HG03442 (cell line): ENCODE measurements at regions not wholly inside any gene's neighbourhood (a gene's known extent, or its start where the extent isn't known, plus 50 kb on each side); places are given as distances from the start of the nearest gene placed in this dataset.
"Not testable (repeated sequence)": the region's sequence is repeated elsewhere in the genome, so short reads cannot be mapped to it uniquely, and the experiment has no call there.

ENCODE experiments used
- ATAC-seq: cut with Tn5 transposase; IDR thresholded peaks from one replicate; pipeline ENCODE4 v1.9.1; 2021; ENCODE audit warnings: mild to moderate bottlenecking, moderate library complexity; ENCODE audit not compliant: unreplicated experiment

GRCh38 chr22:47356511-47357011 lies 594.1 kb downstream of the TBC1D22A start:
- ATAC-seq: no peak

- ATAC-seq: no peak
These were observed 593.5 kb downstream of the TBC1D22A start for GRCh38 chr22:47355776-47356510.

GRCh38 chr22:47355388-47355725 lies 592.9 kb downstream of the TBC1D22A start:
- no peak for ATAC-seq

- ATAC-seq: no peak
These were observed 592.4 kb downstream of the TBC1D22A start for GRCh38 chr22:47354668-47355387.

GRCh38 chr22:47352920-47353700 lies 590.7 kb downstream of the TBC1D22A start:
- ATAC-seq: no peak

GRCh38 chr22:47351836-47352579 lies 589.6 kb downstream of the TBC1D22A start:
- ATAC-seq: no peak

DNA sequence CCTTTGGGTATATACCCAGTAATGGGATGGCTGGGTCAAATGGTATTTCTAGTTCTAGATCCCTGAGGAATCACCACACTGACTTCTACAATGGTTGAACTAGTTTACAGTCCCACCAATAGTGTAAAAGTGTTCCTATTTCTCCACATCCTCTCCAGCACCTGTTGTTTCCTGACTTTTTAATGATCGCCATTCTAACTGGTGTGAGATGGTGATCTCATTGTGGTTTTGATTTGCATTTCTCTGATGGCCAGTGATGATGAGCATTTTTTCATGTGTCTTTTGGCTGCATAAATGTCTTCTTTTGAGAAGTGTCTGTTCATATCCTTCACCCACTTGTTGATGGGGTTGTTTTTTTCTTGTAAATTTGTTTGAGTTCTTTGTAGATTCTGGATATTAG lies 583.8 kb downstream of the TBC1D22A start:
- not testable (repeated sequence) for ATAC-seq

GRCh38 chr22:47345025-47345424 lies 582.6 kb downstream of the TBC1D22A start:
- no peak for ATAC-seq

DNA sequence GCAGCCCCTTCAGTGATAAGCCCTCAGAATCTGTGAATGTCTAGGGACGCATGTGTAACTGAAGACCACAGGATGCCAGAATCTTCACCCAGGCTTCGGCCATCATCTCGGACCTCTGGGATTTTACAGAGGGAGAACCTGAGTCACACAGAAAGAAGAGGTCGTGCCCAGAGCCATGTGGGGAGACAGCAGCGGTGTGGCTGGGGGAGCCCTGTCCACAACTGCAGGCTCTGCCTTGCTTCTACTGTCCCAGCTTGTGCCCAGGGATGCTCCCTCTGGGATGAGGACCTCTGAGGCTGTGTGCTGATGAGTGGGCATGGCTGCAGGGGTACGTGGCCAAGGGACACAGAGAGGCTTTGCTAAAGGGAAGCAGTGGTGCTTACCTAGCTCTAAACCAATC lies 582.0 kb downstream of the TBC1D22A start:
- no peak for ATAC-seq

DNA sequence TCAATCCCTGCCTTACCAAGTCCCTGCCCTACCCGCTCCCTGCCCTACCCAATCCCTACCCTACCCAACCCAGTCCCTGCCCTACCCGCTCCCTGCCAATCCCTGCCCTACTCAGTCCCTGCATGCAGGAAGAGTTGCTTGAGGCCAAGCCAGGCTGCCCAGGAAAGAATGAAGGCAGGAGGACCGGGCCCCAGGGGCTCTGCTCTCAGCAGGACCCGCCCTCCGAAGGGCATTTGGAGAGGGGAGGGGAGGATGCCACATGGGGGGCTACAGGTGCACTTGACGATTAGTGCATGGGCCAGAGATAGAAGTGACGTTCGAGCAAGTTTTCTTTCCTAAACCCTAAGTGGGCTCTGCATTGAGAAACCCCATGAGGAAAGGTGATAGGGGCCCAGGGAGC lies 581.2 kb downstream of the TBC1D22A start:
- no peak for ATAC-seq

DNA sequence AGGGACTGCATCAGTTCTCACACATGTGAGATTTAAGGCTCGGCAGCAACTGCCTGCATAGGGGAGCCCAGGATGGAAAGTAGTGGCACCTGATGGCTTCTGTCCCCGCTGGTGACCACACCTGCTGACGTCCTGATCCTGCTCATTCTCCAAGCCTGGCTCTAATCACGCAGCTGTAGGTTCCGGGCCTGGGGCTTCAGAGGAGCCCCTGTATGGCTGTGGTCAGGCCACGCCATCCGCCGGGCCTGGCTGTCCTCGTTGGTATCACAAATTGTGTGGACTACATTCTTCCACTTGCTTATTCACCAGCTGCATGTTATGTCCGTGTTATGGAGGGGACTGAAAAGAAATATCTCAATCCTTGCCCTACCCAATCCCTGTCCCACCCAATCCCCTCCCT lies 580.0 kb downstream of the TBC1D22A start:
- ATAC-seq: no peak

DNA sequence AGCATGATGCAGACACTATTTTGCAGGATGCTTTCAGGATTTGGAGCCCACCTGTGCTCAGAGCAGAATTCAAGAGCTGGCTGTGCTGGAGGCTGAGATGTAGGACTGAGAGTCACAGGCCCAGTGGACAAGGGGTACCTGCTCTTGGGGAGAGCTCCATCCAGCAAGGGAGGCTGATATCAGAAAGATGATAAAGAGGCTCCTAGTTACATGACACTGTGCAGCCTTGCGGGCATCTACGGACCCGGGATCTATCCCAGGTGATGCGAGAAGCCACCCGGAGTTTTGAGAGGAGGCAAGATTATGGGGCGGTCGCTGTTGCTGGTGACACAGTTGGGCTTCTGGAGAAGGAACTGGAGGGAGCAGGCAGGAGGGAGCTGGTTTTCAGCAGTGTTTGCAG lies 579.0 kb downstream of the TBC1D22A start:
- no peak for ATAC-seq

DNA sequence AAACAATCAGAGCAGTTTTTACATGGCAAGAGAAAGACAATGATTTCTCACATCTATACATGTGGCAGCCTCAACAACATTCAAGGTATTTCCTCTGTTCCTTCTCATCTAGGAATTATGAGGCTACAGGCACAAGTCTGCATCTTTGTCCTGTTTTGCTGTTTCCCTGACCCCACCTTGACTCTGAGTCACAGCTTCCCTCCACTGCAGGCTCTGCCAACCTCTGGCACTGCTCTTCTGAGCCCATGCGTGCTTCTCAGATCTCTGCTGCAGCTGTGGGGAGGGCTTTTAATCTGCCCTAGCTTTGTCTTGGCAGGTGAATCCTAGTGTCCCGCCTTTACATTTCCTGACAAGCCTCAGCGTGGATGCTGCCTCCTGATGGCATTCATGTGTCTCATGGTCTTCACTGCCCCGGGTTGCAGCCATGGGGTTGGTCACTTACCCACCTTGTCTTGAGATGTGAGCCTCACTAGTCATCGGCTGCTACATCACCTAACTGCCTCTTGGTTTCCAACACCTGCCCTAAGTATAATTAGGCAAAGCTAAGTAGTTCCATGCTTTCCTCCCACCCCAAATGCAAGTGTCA lies 578.5 kb downstream of the TBC1D22A start:
- no peak for ATAC-seq

DNA sequence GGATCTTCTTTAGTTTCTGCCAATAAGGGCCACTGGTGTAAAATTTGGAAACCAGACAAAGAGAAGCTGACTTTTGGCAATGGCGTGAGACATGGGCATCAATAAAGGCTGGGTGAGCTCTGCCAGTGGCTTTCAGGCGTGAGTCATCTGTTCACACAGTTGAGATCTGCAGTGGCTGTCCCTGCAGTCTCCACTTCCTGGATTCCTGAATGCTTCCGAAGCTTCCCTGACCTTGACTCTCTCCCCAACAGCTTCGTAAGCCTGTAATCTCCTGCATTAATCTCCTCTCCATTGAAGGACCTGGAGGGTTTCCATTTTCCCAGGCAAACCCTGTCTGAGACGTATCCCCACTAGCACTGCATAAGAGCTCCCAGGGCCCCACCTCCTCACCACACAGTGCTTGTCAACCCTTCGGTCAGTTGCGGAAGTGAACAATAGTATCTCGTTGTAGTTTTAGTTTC lies 574.7 kb downstream of the TBC1D22A start:
- no peak for ATAC-seq

- ATAC-seq: no peak
These were observed 573.5 kb downstream of the TBC1D22A start for GRCh38 chr22:47335958-47336357.

DNA sequence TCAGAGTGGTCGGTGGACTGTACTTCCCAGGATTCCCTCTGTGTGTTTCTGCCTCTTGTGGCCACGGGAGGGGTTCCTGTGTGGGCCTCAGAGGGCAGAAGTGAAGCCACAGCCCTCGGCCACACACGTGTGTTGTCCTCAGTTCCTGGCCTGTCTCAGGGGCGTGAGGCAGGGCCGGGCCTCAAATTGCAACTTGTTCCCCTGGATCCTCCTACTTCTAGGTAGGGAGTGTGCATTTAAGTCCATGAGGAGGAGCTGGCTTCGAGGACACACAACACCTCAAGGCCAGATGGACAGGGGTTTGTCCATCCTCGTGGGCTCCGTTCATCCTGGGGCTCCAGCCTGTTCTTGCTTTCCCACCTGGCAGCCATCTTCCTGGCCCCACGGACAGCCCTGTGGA lies 573.0 kb downstream of the TBC1D22A start:
- ATAC-seq: no peak

DNA sequence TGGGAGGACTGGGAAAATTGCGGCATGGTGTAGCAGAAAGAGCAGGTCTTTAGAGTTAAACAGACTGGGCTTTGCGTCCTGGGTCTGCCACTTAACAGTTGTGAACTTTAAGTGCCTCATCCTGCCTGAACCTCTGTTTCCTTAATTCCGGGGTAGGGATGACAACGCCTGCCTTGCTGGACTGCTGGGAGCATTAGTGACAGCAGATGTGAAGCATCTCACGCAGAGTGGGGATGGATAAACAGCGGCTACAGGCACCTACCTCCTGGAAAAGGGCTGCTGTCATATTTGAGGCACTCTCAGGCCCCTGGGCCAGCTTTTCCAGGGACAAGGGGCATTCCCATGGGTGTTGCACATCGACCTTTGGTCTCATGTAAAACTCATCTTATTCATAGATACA lies 572.2 kb downstream of the TBC1D22A start:
- ATAC-seq: no peak

GRCh38 chr22:47333625-47334024 lies 571.2 kb downstream of the TBC1D22A start:
- ATAC-seq: no peak

GRCh38 chr22:47332246-47332980 lies 570.0 kb downstream of the TBC1D22A start:
- ATAC-seq: no peak

DNA sequence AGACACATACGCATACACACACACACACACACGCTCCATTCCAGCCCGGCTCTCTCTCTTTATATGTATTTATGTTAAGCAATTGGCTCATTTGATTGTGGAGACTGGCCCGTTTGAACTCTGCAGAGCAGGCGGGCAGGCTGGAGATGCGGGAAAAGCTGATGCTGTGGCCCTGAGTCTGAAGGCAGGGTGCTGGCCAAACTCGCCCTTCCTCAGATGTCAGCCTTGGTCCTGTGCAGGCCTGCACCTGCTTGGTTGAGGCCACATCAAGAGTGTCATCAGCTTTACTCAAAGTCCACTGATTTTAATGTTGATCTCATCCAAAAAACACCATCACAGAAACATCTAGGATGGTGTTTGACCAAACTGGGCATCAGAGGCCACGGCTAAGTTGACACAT lies 569.3 kb downstream of the TBC1D22A start:
- no peak for ATAC-seq
